K562 (cell line): ENCODE measurements at regions not wholly inside any gene's neighbourhood (a gene's known extent, or its start where the extent isn't known, plus 50 kb on each side); places are given as distances from the start of the nearest gene placed in this dataset.
"Not testable (repeated sequence)": the region's sequence is repeated elsewhere in the genome, so short reads cannot be mapped to it uniquely, and the experiment has no call there.

Experiments
- ATAC-seq: fragments of 200-7000 bp; cut with Tn5 transposase; 3 replicates; pipeline ENCODE4 v1.9.1; 2020; ENCODE audit warnings: moderate library complexity
- BruUV-seq: library from RNA; stranded (reverse); fragments of 400-500 nt; replicated peaks from 2 replicates; lab custom pipeline; 2021; lab: Mats Ljungman, UMichigan
- CTCF ChIA-PET: fragments of 300-600 bp; formaldehyde crosslinking; extraction: SDS; loops from one replicate; lab custom pipeline; 2021; ENCODE audit warnings: low intra/inter-chr PET ratio; lab: Yijun Ruan, JAX
- POLR2A ChIA-PET: fragments of 300-600, 350-650 bp; sonication (Branson Sonifier 250); formaldehyde crosslinking; extraction: SDS; loops from one replicate; lab custom pipeline; 2021; ENCODE audit warnings: antibody characterized with exemption, inconsistent platforms; lab: Yijun Ruan, JAX
- DNase-seq, 4 experiments: peaks; one replicate each; pipeline versions ENCODE4 v3.0.0 to v3.0.0-alpha.2; 2011 to 2018; ENCODE audit warnings: low spot score in 3 of 4, mixed read lengths in 3 of 4; ENCODE audit errors: extremely low read depth in 1 of 4
- FAIRE-seq: peaks from 2 replicates; lab custom pipeline; 2011; peaks lifted over from hg19 to GRCh38; lab: Jason Lieb, UNC
- H2AFZ ChIP-seq: 2 replicates; pipeline ENCODE4 v1.6.0; 2011; ENCODE audit warnings: low read depth, low read length, control low read depth, inconsistent platforms
- H3K27ac ChIP-seq: fragments of 200-600 bp; 3 replicates; pipeline ENCODE4 v1.8.0; 2011; ENCODE audit warnings: low read depth, mild to moderate bottlenecking, control low read depth, inconsistent platforms, low read length, moderate library complexity, mixed read lengths; ENCODE audit errors: extremely low read depth
- H3K27me3 ChIP-seq, 2 experiments: fragments of 300-600 bp in 1 of 2; 2 replicates in 1 of 2; 3 replicates in 1 of 2; pipeline versions ENCODE4 v1.6.0 to v1.8.0; 2011; ENCODE audit warnings: inconsistent platforms in 2 of 2, low read length in 2 of 2, mild to moderate bottlenecking in 1 of 2, mixed read lengths in 1 of 2, moderate library complexity in 1 of 2; ENCODE audit not compliant: control insufficient read depth in 2 of 2, insufficient read depth in 2 of 2
- H3K36me3 ChIP-seq: fragments of 300-600 bp; 3 replicates; pipeline ENCODE4 v1.8.0; 2011; ENCODE audit warnings: mild to moderate bottlenecking, low read length, inconsistent platforms; ENCODE audit not compliant: control insufficient read depth, insufficient read depth
- H3K4me1 ChIP-seq, 2 experiments: fragments of 200-600 bp in 1 of 2; replicated peaks in 1 of 2; 2 replicates in 1 of 2; 3 replicates in 1 of 2; pipeline versions ENCODE4 v1.5.1 to v1.8.0; 2011; ENCODE audit warnings: inconsistent platforms in 2 of 2, low read length in 2 of 2, mild to moderate bottlenecking in 1 of 2, mixed read lengths in 1 of 2, moderate library complexity in 1 of 2; ENCODE audit not compliant: control insufficient read depth in 2 of 2, insufficient read depth in 2 of 2
- H3K4me2 ChIP-seq: 2 replicates; pipeline ENCODE4 v1.6.1; 2011; ENCODE audit warnings: low read length, control low read depth, inconsistent platforms, mixed read lengths; ENCODE audit not compliant: insufficient read depth
- H3K4me3 ChIP-seq: fragments of 200-600 bp; sonication (generic), shearing (Covaris generic); 2 replicates; pipeline ENCODE4 v1.5.1; 2016; ENCODE audit warnings: control low read depth, inconsistent platforms
- H3K79me2 ChIP-seq: fragments of 200-600 bp; 3 replicates; pipeline ENCODE4 v1.8.0; 2011; ENCODE audit warnings: low read length, inconsistent platforms; ENCODE audit not compliant: control insufficient read depth, insufficient read depth
- H3K9ac ChIP-seq, 2 experiments: 2 replicates each; pipeline versions ENCODE4 v1.6.0 to v1.6.1; 2011; ENCODE audit warnings: low read depth in 2 of 2, low read length in 2 of 2, control low read depth in 1 of 2, inconsistent platforms in 1 of 2, mild to moderate bottlenecking in 1 of 2, mixed read lengths in 1 of 2; ENCODE audit not compliant: insufficient read depth in 1 of 2
- H3K9me1 ChIP-seq: one replicate; pipeline ENCODE4 v1.6.0; 2011; ENCODE audit warnings: inconsistent platforms, mild to moderate bottlenecking, low read length, moderate library complexity; ENCODE audit not compliant: control insufficient read depth, insufficient read depth
- H3K9me3 ChIP-seq: replicated peaks from 2 replicates; pipeline ENCODE4 v1.5.1; 2011; ENCODE audit warnings: low read depth, low read length, inconsistent platforms; ENCODE audit not compliant: control insufficient read depth, insufficient read depth
- H4K20me1 ChIP-seq: replicated peaks from 2 replicates; pipeline ENCODE4 v1.6.1; 2011; ENCODE audit warnings: low read length, inconsistent platforms, mixed read lengths; ENCODE audit not compliant: control insufficient read depth, insufficient read depth
- CBX8 ChIP-seq: fragments of 200-600 bp; sonication (generic); IDR thresholded peaks from 2 replicates; pipeline ENCODE4 v1.6.1; 2012; ENCODE audit warnings: borderline replicate concordance, mixed run types, low read depth, mild to moderate bottlenecking, moderate library complexity, mixed read lengths, low read length, control low read depth, inconsistent platforms; ENCODE audit not compliant: poor library complexity, severe bottlenecking; ENCODE audit errors: extremely low read depth
- CTCFL ChIP-seq: IDR thresholded peaks from 2 replicates; pipeline ENCODE4 v1.6.1; 2011; ENCODE audit warnings: borderline replicate concordance, low read depth, mild to moderate bottlenecking, moderate library complexity, low read length; ENCODE audit not compliant: insufficient read depth, poor library complexity, severe bottlenecking
- NFIX ChIP-seq: fragments of 250-450 bp; sonication (Bioruptor Pico); IDR thresholded peaks from 2 replicates; pipeline ENCODE4 v1.4.0; 2020; ENCODE audit warnings: low read depth, mild to moderate bottlenecking, moderate library complexity
- RBM14 ChIP-seq: fragments of 200-400 bp; formaldehyde crosslinking; IDR thresholded peaks from 2 replicates; pipeline ENCODE4 v1.6.1; 2018; ENCODE audit warnings: low read depth, mild to moderate bottlenecking, low read length, moderate library complexity, borderline replicate concordance; ENCODE audit not compliant: insufficient read depth
- SIRT6 ChIP-seq: IDR thresholded peaks from one replicate; pipeline ENCODE4 v1.6.1; 2012; ENCODE audit warnings: low read depth, mild to moderate bottlenecking, control low read depth, inconsistent platforms, low read length, moderate library complexity
- ZBTB9 ChIP-seq: fragments of 450-650 bp; formaldehyde crosslinking; IDR thresholded peaks from 2 replicates; pipeline ENCODE4 v1.4.0; 2020; ENCODE audit warnings: mild to moderate bottlenecking, moderate library complexity
- ZNF146 ChIP-seq: IDR thresholded peaks from one replicate; pipeline ENCODE4 v1.6.1; 2018; ENCODE audit warnings: missing compliant biosample characterization; ENCODE audit not compliant: unreplicated experiment
- WGBS: fragments of 100-300 bp; shearing (Covaris generic); methylation state at CpG from one replicate; pipeline ENCODE4 v1.1.6; 2016; ENCODE audit warnings: low coverage, mixed read lengths; ENCODE audit not compliant: insufficient coverage; ENCODE audit errors: missing lambda C conversion rate; 5-methylcytosine and 5-hydroxymethylcytosine counted together
- in situ Hi-C: fragments of 300-500 bp; cut with MboI; formaldehyde crosslinking; loops from 4 replicates; pipeline ENCODE4 v1.15.0; 2018; ENCODE audit warnings: inconsistent platforms, mixed read lengths
- intact Hi-C: fragments of 100-400 bp; cut with micrococcal nuclease; formaldehyde crosslinking; loops from 2 replicates; pipeline ENCODE4 v1.14.2; 2022

- H3K79me2 ChIP-seq, result no peaks in the 10 kb centered on the region
- BruUV-seq, result no TSS peak
- TF ChIP-seq ZNF146 (CRISPR knock-in tag) (no peak), SIRT6 (no peak), RBM14 (no peak), CTCFL (no peak), ZBTB9 (no peak), CBX8 (no peak), NFIX (no peak)
- CTCF ChIA-PET, result no interaction called here
- intact Hi-C loops, result no loop called here
- H3K9ac ChIP-seq, result no peak overlapping the region
- no peak overlapping the region for H3K4me2 ChIP-seq
- no peaks in the 10 kb centered on the region for H3K36me3 ChIP-seq
- POLR2A ChIA-PET, result no interaction called here
- peaks cover 0 to 14% of the 10 kb centered on the region in 2 experiments; a peak in 1 of 5 replicates for H3K27me3 ChIP-seq
- H3K27ac ChIP-seq, result no peak overlapping the region
- FAIRE-seq (no peak), ATAC-seq (no peak), DNase-seq (no peak)
- H3K9me1 ChIP-seq, result no peaks in the 10 kb centered on the region
- peaks cover 0 to 6% of the 10 kb centered on the region in 2 experiments; a peak in 1 of 5 replicates for H3K4me1 ChIP-seq
- WGBS, result 12% methylated on average over 11 of the region's 14 CpGs
- H3K4me3 ChIP-seq, result no peak overlapping the region
- H4K20me1 ChIP-seq, result no peaks in the 10 kb centered on the region
- no peaks in the 10 kb centered on the region for H3K9me3 ChIP-seq
- no peak overlapping the region for H2AFZ ChIP-seq
- in situ Hi-C loops, result loop anchor here (25.0 kb wide), 1 partner anchor 401 kb away; no protein-coding TSS in a partner anchor
Observed at GRCh38 chr20:30486103-30486478, 771.4 kb upstream of the DEFB115 start.

- in situ Hi-C loops, result loop anchor here (25.0 kb wide), 1 partner anchor 400 kb away; no protein-coding TSS in a partner anchor
- CTCF ChIA-PET, H3K9ac ChIP-seq, BruUV-seq, H3K79me2 ChIP-seq, H3K4me3 ChIP-seq, H3K9me1 ChIP-seq, POLR2A ChIA-PET, intact Hi-C loops, H2AFZ ChIP-seq, H3K4me2 ChIP-seq, H3K9me3 ChIP-seq, DNase-seq, H3K36me3 ChIP-seq, H4K20me1 ChIP-seq, FAIRE-seq, H3K27ac ChIP-seq, ATAC-seq, H3K4me1 ChIP-seq: not testable (repeated sequence)
- peaks cover 0 to 17% of the 10 kb centered on the region in 2 experiments; a peak in 1 of 5 replicates for H3K27me3 ChIP-seq
- 2% methylated on average over 16 of the region's 18 CpGs for WGBS
Observed at GRCh38 chr20:30487461-30487860, 770.0 kb upstream of the DEFB115 start.
